ENCODE measurements at regions not wholly inside any gene's neighbourhood (a gene's known extent, or its start where the extent isn't known, plus 50 kb on each side); places are given as distances from the start of the nearest gene placed in this dataset.

DNA sequence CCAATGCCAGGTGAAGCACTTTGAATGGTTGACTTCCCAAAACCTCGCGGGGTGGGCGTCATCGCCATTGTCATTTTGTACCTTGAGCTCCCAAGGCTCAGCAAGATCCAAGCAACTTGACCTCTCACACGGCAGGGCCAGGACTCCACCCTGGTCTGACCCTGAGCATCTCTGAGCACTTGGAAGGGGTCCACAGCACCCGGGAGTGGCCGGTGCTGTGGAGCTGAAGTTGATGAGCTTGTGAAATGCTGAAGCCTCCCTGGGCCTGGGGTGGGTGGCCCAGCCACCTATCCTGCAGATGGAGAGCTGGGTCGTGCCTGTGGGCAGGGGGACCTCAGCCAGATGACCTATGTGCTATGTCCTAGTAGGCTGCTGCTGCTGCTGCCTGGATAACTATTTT, 283.3 kb upstream of the FOXF1 start (continued):
- no peak for TF ChIP-seq POLR2A (IDR thresholded peaks at IDR 0.05; ENCODE audit: borderline replicate concordance, extremely low read depth, insufficient read depth, insufficient read length)

DNA sequence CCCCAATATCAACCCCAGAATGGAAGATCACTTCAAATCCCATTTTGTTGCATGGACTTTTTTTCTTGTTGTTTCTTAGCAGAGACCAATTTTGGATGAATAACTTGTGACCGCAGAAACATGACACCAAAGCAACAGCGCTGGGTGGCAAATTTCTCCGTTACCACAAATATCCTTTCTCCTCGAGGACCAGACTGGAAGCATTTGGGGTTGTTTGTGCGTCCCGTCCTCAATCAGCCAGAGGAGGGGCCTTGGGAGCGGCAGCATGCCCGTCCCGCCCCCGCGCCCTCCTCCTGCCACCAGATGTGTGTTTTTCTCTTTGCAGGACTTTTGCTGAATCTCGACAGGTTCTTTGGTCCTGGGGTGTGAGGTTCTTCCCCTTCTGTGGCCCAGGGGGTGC, 282.5 kb upstream of the FOXF1 start:
- POLR2A ChIA-PET = no interaction called here
- intact Hi-C loops (cut with micrococcal nuclease) = no loop called here
- H3K27ac ChIP-seq (ENCODE audit: low read depth, low read length) = no peak overlapping the region
- no peak overlapping the region for H3K9ac ChIP-seq (ENCODE audit: low read length)
- CTCF ChIA-PET = no interaction called here
- TF ChIP-seq ZNF274 (IDR thresholded peaks at IDR 0.05; ENCODE audit: low read depth, low read length) = no peak
- no peak for TF ChIP-seq CBX3 (IDR thresholded peaks at IDR 0.05; ENCODE audit: low read depth)
- TF ChIP-seq FOSL1 (IDR thresholded peaks at IDR 0.05; ENCODE audit: low read depth) = no peak
- no peak for TF ChIP-seq SP1 (IDR thresholded peaks at IDR 0.05; ENCODE audit: low read depth)
- TF ChIP-seq, protein P1, sequence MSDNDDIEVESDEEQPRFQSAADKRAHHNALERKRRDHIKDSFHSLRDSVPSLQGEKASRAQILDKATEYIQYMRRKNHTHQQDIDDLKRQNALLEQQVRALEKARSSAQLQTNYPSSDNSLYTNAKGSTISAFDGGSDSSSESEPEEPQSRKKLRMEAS (IDR thresholded peaks at IDR 0.05) = no peak
- TF ChIP-seq SIN3A (IDR thresholded peaks at IDR 0.05; ENCODE audit: low read depth) = no peak
- no peak for TF ChIP-seq ZFX (IDR thresholded peaks at IDR 0.05)
- TF ChIP-seq, protein P2, sequence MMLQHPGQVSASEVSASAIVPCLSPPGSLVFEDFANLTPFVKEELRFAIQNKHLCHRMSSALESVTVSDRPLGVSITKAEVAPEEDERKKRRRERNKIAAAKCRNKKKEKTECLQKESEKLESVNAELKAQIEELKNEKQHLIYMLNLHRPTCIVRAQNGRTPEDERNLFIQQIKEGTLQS (IDR thresholded peaks at IDR 0.05) = no peak
- TF ChIP-seq YY1 (IDR thresholded peaks at IDR 0.05; ENCODE audit: extremely low read depth, insufficient replicate concordance, low read depth, low read length) = no peak
- no peak for TF ChIP-seq POLR2A (IDR thresholded peaks at IDR 0.05; ENCODE audit: borderline replicate concordance, extremely low read depth, insufficient read depth, insufficient read length)
- TF ChIP-seq RAD21 (IDR thresholded peaks at IDR 0.05; ENCODE audit: low read depth) = no peak
- no peak for TF ChIP-seq JUND (IDR thresholded peaks at IDR 0.05)
- no peak for TF ChIP-seq SRF (IDR thresholded peaks at IDR 0.05; ENCODE audit: low read depth)
- TF ChIP-seq ZBTB33 (IDR thresholded peaks at IDR 0.05; ENCODE audit: extremely low read depth, insufficient replicate concordance, low read length) = no peak
- TF ChIP-seq EZH2phosphoT487 (IDR thresholded peaks at IDR 0.05; ENCODE audit: borderline replicate concordance) = no peak
- TF ChIP-seq EGR1 (IDR thresholded peaks at IDR 0.05; ENCODE audit: low read depth) = no peak
- H3K4me2 ChIP-seq (ENCODE audit: low read length) = no peak overlapping the region
- no peaks in the 10 kb centered on the region for H3K9me3 ChIP-seq (ENCODE audit: control insufficient read depth in 1 of 2, insufficient read depth in 1 of 2, low read depth in 1 of 2, low read length in 2 of 2)
- no TSS peak for BruUV-seq (replicated peaks)
- no peaks in the 10 kb centered on the region for H4K20me1 ChIP-seq (ENCODE audit: insufficient read depth)
- RAD21 ChIA-PET (ENCODE audit: low non-redundant PET in 1 of 2, low total read pairs in 2 of 2, uncharacterized antibody in 2 of 2, unreplicated experiment in 2 of 2) = no interaction called here
- H3K36me3 ChIP-seq (ENCODE audit: control insufficient read depth in 1 of 2, insufficient read depth in 2 of 2, low read length in 2 of 2) = no peaks in the 10 kb centered on the region
- H3K79me2 ChIP-seq (ENCODE audit: insufficient read depth, low read length) = no peaks in the 10 kb centered on the region
- H2AFZ ChIP-seq (ENCODE audit: low read depth, low read length, poor library complexity, severe bottlenecking) = no peak overlapping the region
- no peaks in the 10 kb centered on the region for H3K9me2 ChIP-seq (ENCODE audit: insufficient read depth)
- H3K4me3 ChIP-seq (replicated peaks in 1 of 2; ENCODE audit: low read depth in 1 of 2, low read length in 2 of 2) = no peak overlapping the region
- ATAC-seq (no peak), DNase-seq (ENCODE audit: low read depth, low spot score) (no peak)
- no peaks in the 10 kb centered on the region for H3K4me1 ChIP-seq (ENCODE audit: control insufficient read depth in 1 of 2, insufficient read depth in 2 of 2, low read length in 2 of 2)
- peaks cover 50% of the 10 kb centered on the region for H3K27me3 ChIP-seq (ENCODE audit: insufficient read depth, low read length)
